Activated T-cell treated with anti-CD3 and anti-CD28 coated beads for 24 hours (primary cell): ENCODE measurements at regions not wholly inside any gene's neighbourhood (a gene's known extent, or its start where the extent isn't known, plus 50 kb on each side); places are given as distances from the start of the nearest gene placed in this dataset.

Experiments
- DNase-seq: peaks from one replicate; pipeline ENCODE4 v3.0.0-alpha.2; 2020; ENCODE audit warnings: low read depth

DNA sequence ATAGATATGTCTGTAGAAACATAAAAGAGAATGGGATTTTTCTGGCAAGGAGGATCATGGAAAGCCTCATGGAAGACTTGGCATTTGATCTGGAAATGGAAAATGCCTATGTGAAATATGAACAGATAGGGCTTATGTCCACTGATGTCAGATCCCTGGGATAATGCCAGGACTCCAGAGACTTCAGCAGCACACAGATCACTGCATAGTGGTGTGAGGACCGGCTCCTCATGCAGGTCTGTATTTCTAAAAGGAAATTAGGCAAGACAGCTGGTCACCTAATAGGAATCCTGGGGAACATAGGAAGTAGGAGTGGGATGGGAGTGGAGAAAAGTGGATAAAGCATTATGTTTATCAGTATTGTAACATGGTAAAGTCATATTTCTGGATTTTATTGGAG, 56.8 kb upstream of the IPO9 start:
- DNase-seq = no peak

DNA sequence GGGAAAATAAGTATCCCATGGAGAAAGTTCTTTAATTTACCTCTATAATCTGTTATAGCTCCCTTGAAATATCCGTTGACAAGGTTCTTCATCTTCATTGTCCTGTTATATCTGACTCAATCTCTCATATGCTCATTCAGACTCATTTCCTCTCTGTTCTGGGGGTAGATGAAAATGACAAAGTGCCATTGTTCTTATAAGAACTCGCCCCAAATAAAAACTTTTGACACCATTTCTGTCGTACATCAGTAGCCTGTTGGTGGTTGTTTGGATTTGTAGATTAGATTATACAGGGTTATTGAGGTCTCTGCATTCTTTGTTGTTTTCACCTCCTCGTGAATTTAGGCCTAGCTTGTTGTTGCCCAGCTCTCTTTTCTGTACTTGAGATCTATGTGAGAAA, 55.2 kb upstream of the IPO9 start:
- DNase-seq = no peak

DNA sequence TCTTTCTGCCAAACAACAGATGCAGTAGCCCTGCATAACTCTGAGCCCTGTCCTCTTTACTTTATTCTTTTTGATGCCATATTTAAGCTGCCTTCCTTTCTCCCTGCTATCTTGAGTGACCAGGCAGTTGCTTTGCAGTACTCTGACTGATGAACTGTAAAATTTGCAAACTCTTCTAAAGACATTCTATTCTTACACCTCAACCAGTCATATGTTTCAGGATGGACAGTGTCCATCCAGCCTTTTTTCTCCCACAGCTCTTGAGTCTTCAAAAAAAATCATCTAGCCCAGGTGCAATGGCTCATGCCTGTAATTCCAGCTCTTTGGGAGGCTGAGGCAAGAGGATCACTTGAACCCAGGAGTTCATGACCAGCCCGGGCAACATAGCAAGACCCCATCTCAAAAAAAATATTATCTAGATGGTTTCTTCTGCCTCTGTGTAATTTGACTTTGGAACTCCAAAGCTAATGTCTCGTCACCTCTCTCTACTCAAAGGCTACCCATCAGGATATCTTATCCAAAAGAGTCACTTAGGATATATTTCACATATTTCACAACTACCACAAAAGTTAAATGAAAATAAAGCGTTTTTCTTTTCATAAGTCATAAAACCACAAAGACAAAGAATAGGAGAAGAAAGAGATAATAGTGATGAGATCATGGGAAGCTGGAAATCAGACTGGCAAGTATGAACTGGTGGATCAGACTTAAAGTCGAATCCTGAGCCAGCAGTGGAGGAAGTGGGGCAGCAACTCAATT, 54.6 kb upstream of the IPO9 start:
- DNase-seq = no peak

DNA sequence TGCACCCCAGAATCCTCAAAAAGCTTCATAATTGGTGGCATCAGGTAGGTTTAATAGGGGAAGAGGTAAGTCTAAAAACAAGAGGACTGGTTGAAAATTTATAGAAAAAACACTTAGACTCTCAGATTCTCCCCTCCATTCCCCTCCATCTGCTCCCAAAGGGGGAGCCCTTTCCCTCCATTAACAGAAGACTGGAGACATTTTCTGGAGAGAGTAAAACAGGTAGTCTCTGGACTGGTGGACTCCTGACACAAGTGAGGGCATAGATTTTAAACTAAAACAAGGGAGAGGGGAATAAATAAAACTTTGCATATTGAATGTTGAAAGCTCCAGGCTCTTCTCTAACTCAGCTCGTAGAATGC, 54.0 kb upstream of the IPO9 start:
- no peak for DNase-seq

DNA sequence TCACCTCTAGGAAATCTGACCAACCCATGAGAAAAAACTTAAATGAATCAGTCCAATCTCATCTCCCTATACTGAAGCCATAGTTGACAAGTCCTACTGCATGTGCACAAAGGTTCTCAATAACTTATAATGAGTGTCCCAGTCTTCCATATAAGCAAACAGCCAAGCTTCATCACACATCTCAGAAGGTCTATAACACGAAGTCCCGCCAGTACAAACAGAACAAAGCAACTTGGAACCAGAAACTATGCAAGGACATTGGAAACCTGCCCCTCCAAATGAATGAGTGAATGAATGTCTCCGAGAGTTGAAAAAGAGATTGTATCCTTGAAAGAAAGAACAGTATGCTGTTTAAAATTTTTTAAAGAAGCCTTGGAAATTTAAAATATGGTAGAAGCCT, 53.6 kb upstream of the IPO9 start:
- no peak for DNase-seq

DNA sequence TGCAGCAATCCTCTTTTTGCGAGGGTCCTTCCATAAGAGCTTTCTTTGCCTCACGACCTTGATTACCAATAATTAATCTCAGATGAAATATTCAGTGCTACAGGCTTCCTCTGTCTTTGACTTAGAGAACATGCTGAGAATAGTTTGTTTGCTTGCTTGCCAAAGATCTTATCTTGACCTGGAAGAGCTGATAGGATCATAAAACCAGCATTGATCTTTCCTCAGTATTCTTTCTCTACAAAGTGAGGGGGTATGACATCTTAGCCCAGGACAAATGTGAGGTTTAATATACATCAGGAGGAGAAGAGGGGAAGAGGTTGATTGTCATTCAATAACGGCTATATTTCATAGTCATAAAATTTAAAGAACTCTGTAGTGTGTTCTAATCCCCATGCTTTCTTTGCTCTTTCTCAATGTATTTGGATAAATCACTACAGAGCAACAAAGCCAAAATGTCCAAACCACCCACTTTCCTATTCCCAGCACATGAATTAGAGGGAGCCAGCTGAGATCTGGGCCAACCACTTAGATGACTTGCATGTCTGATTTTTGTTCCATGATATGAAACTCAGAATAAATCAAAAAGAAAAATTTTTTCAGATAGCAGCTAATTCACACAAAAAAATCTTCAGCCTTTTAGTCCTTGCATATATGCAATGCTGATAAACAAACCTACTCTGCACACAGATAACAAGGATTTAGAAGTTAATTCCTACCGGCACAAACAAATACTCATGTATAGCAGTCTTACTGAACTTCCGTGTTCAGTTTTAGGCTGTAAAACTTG, 50.5 kb upstream of the IPO9 start:
- DNase-seq = no peak
